Stimulated activated naive B cell treated with anti-CD40 and anti-IgM and Interleukin-4, amounts not matched to agents 10 μg/mL and 1 μg/mL and 100 μg/mL, for 72 hours (primary cell): ENCODE measurements at regions not wholly inside any gene's neighbourhood (a gene's known extent, or its start where the extent isn't known, plus 50 kb on each side); places are given as distances from the start of the nearest gene placed in this dataset.

Source experiments
- ATAC-seq, 2 donors: fragments of 150-1000 bp; cut with Tn5 transposase; replicated peaks; 2 replicates each; pipeline ENCODE4 v1.10.0; 2021; ENCODE audit warnings: moderate library complexity in 1 of 2
- DNase-seq: peaks from one replicate; pipeline ENCODE4 v3.0.0; 2021
- H3K27ac Mint-ChIP-seq: one replicate; pipeline ENCODE4 v1.8.0; 2022; ENCODE audit warnings: mild to moderate bottlenecking, mixed read lengths
- H3K27me3 Mint-ChIP-seq, 2 donors: one replicate each; pipeline ENCODE4 v1.8.0; 2022; ENCODE audit warnings: mixed read lengths in 2 of 2
- H3K36me3 Mint-ChIP-seq, 2 donors: one replicate each; pipeline ENCODE4 v1.8.0; 2022; ENCODE audit warnings: mixed read lengths in 2 of 2, mild to moderate bottlenecking in 1 of 2
- H3K4me1 Mint-ChIP-seq, 2 donors: one replicate each; pipeline ENCODE4 v1.8.0; 2022; ENCODE audit warnings: mixed read lengths in 2 of 2, mild to moderate bottlenecking in 1 of 2
- H3K4me3 Mint-ChIP-seq, 2 donors: one replicate each; pipeline ENCODE4 v1.8.0; 2022; ENCODE audit warnings: mild to moderate bottlenecking in 2 of 2, mixed read lengths in 2 of 2, moderate library complexity in 1 of 2
- H3K9me3 Mint-ChIP-seq, 2 donors: one replicate each; pipeline ENCODE4 v1.8.0; 2022; ENCODE audit warnings: mixed read lengths in 2 of 2, mild to moderate bottlenecking in 1 of 2

DNA sequence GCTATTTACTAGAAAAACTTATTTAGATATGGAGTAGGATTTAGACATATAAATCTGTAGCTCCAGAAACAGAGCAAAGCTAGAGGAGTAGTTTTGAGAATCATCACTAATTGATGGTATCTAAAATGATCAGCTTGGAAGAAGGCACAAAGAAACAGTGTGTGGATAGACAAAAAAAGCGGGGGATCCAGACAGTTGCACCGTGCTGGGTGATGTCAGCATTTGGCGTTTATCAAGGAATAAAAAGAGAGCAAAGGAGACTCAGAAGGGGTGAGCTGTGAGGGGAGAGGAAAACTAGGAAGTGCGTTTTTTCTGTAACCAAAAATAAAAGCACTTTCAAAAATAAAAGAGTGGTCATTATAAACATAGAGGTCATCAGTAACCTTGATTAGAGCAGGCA, 90.5 kb upstream of the GPRIN3 start:
- peaks cover 0 to 1% of the 10 kb centered on the region in 2 donors for H3K9me3 Mint-ChIP-seq
- no peak overlapping the region for H3K4me3 Mint-ChIP-seq
- no peaks in the 10 kb centered on the region for H3K4me1 Mint-ChIP-seq
- H3K27me3 Mint-ChIP-seq = no peaks in the 10 kb centered on the region
- no peak overlapping the region for H3K27ac Mint-ChIP-seq
- ATAC-seq (no peak), DNase-seq (no peak)
- no peaks in the 10 kb centered on the region for H3K36me3 Mint-ChIP-seq

GRCh38 chr4:89397441-89397840, 89.8 kb upstream of the GPRIN3 start:
- Mint-ChIP-seq H3K36me3 (no peaks in the 10 kb centered on the region), H3K27me3 (no peaks in the 10 kb centered on the region), H3K4me1 (no peaks in the 10 kb centered on the region), H3K9me3 (peaks cover 0 to 1% of the 10 kb centered on the region in 2 donors), H3K4me3 (no peak overlapping the region), H3K27ac (no peak overlapping the region)
- ATAC-seq (no peak), DNase-seq (no peak)

GRCh38 chr4:89382439-89382838, 74.8 kb upstream of the GPRIN3 start:
- Mint-ChIP-seq H3K27ac (no peak overlapping the region), H3K36me3 (peaks cover 0 to 6% of the 10 kb centered on the region in 2 donors), H3K9me3 (peaks cover 13 to 14% of the 10 kb centered on the region in 2 donors), H3K4me1 (no peaks in the 10 kb centered on the region), H3K27me3 (peaks cover 15 to 18% of the 10 kb centered on the region in 2 donors), H3K4me3 (no peak overlapping the region)
- ATAC-seq (no peak), DNase-seq (no peak)

- ATAC-seq = no peak
- Mint-ChIP-seq H3K9me3 (peaks cover 13 to 14% of the 10 kb centered on the region in 2 donors), H3K27me3 (peaks cover 15 to 17% of the 10 kb centered on the region in 2 donors), H3K4me3 (no peak overlapping the region), H3K4me1 (no peaks in the 10 kb centered on the region), H3K27ac (no peak overlapping the region), H3K36me3 (peaks cover 0 to 6% of the 10 kb centered on the region in 2 donors)
- no peak for DNase-seq
Observed at GRCh38 chr4:89380980-89381379, 73.4 kb upstream of the GPRIN3 start.

- H3K4me1 Mint-ChIP-seq = no peaks in the 10 kb centered on the region
- peaks cover 0 to 6% of the 10 kb centered on the region in 2 donors for H3K36me3 Mint-ChIP-seq
- DNase-seq = no peak
- ATAC-seq = no peak
- H3K4me3 Mint-ChIP-seq = no peak overlapping the region
- peaks cover 13 to 14% of the 10 kb centered on the region in 2 donors for H3K9me3 Mint-ChIP-seq
- H3K27me3 Mint-ChIP-seq = peaks cover 10 to 15% of the 10 kb centered on the region in 2 donors
- H3K27ac Mint-ChIP-seq = no peak overlapping the region
Observed at GRCh38 chr4:89379511-89380044, 72.0 kb upstream of the GPRIN3 start.

GRCh38 chr4:89373394-89373793, 65.8 kb upstream of the GPRIN3 start:
- Mint-ChIP-seq H3K9me3 (peaks cover 0 to 5% of the 10 kb centered on the region in 2 donors), H3K27me3 (no peaks in the 10 kb centered on the region), H3K4me3 (no peak overlapping the region), H3K36me3 (no peaks in the 10 kb centered on the region), H3K4me1 (peaks cover 8 to 10% of the 10 kb centered on the region in 2 donors), H3K27ac (no peak overlapping the region)
- no peak for ATAC-seq
- no peak for DNase-seq

DNA sequence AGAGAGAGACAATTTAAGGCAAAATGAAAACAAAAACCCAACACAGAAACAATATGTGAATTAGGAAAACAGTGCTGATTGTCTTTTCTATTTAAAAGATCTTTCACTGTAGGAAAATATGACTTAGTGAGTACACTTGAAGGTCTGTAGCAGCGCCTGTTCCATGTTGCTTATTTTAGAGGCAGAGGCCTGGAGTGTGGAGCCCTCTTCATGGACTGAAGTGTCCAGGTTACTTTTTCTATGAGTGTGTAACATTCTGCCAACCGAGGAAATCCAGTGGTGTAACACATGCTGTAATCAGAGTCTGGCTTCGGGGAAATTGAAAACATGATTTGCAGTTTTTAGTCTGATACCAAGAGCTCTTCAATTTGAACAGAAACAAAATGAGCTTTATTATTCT, 64.0 kb upstream of the GPRIN3 start:
- DNase-seq (no peak), ATAC-seq (no peak)
- Mint-ChIP-seq H3K36me3 (peaks cover 0 to 3% of the 10 kb centered on the region in 2 donors), H3K4me3 (no peak overlapping the region), H3K27me3 (peaks cover 0 to 4% of the 10 kb centered on the region in 2 donors), H3K9me3 (peaks cover 3 to 5% of the 10 kb centered on the region in 2 donors), H3K4me1 (peaks cover 8 to 13% of the 10 kb centered on the region in 2 donors), H3K27ac (no peak overlapping the region)

- peaks cover 0 to 4% of the 10 kb centered on the region in 2 donors for H3K27me3 Mint-ChIP-seq
- DNase-seq (no peak), ATAC-seq (no peak)
- no peak overlapping the region for H3K27ac Mint-ChIP-seq
- peaks cover 8 to 13% of the 10 kb centered on the region in 2 donors for H3K4me1 Mint-ChIP-seq
- H3K4me3 Mint-ChIP-seq = no peak overlapping the region
- H3K9me3 Mint-ChIP-seq = peaks cover 4 to 6% of the 10 kb centered on the region in 2 donors
- H3K36me3 Mint-ChIP-seq = peaks cover 0 to 3% of the 10 kb centered on the region in 2 donors
Observed at GRCh38 chr4:89369581-89369980, 62.0 kb upstream of the GPRIN3 start.

DNA sequence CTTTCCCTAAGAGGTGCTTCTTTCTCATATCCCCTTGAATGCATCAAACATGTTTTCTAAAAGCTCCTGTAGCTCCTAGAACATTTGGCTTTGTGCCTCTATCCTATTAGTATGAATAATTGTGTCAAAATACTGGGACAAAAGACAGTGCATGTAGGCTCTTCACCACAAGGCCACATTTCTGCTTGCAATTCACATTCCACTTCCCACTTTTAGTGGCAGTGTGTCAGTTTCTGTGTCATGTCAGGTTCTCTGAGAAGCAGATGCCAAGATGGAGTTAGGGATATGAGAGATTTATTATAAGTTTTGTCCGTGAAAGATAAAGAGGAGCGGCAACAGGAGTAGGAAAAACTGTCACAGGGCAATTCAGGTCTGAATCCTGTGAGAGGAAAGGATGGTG, 61.3 kb upstream of the GPRIN3 start:
- ATAC-seq (peak in 1 of 2 donors; percentile 39), DNase-seq (no peak)
- peaks cover 4 to 6% of the 10 kb centered on the region in 2 donors for H3K9me3 Mint-ChIP-seq
- no peak overlapping the region for H3K27ac Mint-ChIP-seq
- peaks cover 0 to 3% of the 10 kb centered on the region in 2 donors for H3K36me3 Mint-ChIP-seq
- H3K27me3 Mint-ChIP-seq = peaks cover 0 to 7% of the 10 kb centered on the region in 2 donors
- H3K4me1 Mint-ChIP-seq = peaks cover 8 to 13% of the 10 kb centered on the region in 2 donors
- no peak overlapping the region for H3K4me3 Mint-ChIP-seq

GRCh38 chr4:89365776-89366175, 58.2 kb upstream of the GPRIN3 start:
- H3K9me3 Mint-ChIP-seq = peaks cover 4 to 6% of the 10 kb centered on the region in 2 donors
- peaks cover 8 to 13% of the 10 kb centered on the region in 2 donors for H3K4me1 Mint-ChIP-seq
- no peak overlapping the region for H3K27ac Mint-ChIP-seq
- H3K36me3 Mint-ChIP-seq = peaks cover 0 to 3% of the 10 kb centered on the region in 2 donors
- peaks cover 8 to 13% of the 10 kb centered on the region in 2 donors for H3K27me3 Mint-ChIP-seq
- no peak overlapping the region for H3K4me3 Mint-ChIP-seq
- DNase-seq (no peak), ATAC-seq (peak in 1 of 2 donors; percentile 42)

- Mint-ChIP-seq H3K36me3 (peaks cover 0 to 3% of the 10 kb centered on the region in 2 donors), H3K9me3 (peaks cover 4 to 6% of the 10 kb centered on the region in 2 donors), H3K4me1 (peaks cover 8 to 13% of the 10 kb centered on the region in 2 donors), H3K4me3 (no peak overlapping the region), H3K27me3 (peaks cover 8 to 13% of the 10 kb centered on the region in 2 donors), H3K27ac (no peak overlapping the region)
- ATAC-seq = no peak
- no peak for DNase-seq
Observed at GRCh38 chr4:89365375-89365774, 57.8 kb upstream of the GPRIN3 start.

DNA sequence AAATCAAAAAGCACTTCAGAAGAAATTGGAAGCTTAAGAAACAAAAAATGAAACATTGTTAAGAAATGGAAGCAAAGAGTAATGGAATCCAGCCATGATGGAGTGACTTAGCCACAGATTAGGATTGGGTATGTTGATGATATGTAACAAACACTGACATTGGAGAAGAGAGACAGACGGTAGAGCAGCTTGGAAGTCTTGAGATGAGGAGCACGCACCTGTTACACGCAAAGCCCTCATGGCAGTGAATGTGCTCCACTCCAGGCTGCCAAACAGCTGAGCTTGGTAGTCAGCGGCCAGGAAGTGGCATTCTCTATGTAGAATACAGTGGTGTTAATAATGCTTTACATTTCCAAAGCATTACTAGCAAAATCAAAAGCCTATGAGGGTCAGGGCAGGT, 56.9 kb upstream of the GPRIN3 start:
- ATAC-seq = no peak

DNA sequence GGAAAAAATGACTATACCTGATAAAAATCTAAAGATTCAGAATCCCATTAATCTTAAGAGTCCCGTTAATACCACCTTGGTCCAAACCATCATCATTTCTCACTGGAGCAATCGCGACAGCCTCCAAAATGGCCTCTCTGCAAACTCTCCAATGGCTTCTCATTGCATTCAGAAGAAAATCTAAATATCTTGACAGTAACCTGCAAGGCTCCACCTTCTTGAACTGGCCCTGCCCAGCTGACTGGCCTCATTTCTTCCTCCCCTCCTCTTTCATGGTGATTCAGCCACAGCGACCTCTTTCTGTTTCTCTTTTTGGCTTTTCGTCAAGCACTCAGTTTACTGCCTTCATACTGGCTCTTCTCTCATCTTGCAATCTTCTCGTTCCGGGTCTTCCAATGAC, 56.2 kb upstream of the GPRIN3 start:
- Mint-ChIP-seq H3K4me3 (no peak overlapping the region), H3K27me3 (peaks cover 8 to 13% of the 10 kb centered on the region in 2 donors), H3K27ac (no peak overlapping the region), H3K36me3 (peaks cover 0 to 3% of the 10 kb centered on the region in 2 donors), H3K4me1 (peaks cover 3 to 5% of the 10 kb centered on the region in 2 donors), H3K9me3 (peaks cover 4 to 6% of the 10 kb centered on the region in 2 donors)
- DNase-seq (no peak), ATAC-seq (no peak)

More for the DNA sequence above, 56.9 kb upstream of the GPRIN3 start:
- Mint-ChIP-seq H3K9me3 (peaks cover 4 to 6% of the 10 kb centered on the region in 2 donors), H3K4me3 (no peak overlapping the region), H3K36me3 (peaks cover 0 to 3% of the 10 kb centered on the region in 2 donors), H3K27ac (no peak overlapping the region), H3K4me1 (peaks cover 8 to 9% of the 10 kb centered on the region in 2 donors), H3K27me3 (peaks cover 8 to 13% of the 10 kb centered on the region in 2 donors)
- DNase-seq = no peak

GRCh38 chr4:89358935-89359638, 51.5 kb upstream of the GPRIN3 start:
- Mint-ChIP-seq H3K36me3 (no peaks in the 10 kb centered on the region), H3K9me3 (no peaks in the 10 kb centered on the region), H3K4me1 (peaks cover 0 to 2% of the 10 kb centered on the region in 2 donors), H3K4me3 (no peak overlapping the region), H3K27ac (no peak overlapping the region), H3K27me3 (peaks cover 13 to 17% of the 10 kb centered on the region in 2 donors)
- DNase-seq = no peak
- no peak for ATAC-seq

GRCh38 chr4:89357787-89358186, 50.2 kb upstream of the GPRIN3 start:
- ATAC-seq (no peak), DNase-seq (no peak)
- Mint-ChIP-seq H3K4me1 (peaks cover 0 to 2% of the 10 kb centered on the region in 2 donors), H3K4me3 (no peak overlapping the region), H3K27me3 (peaks cover 9 to 17% of the 10 kb centered on the region in 2 donors), H3K36me3 (no peaks in the 10 kb centered on the region), H3K27ac (no peak overlapping the region), H3K9me3 (no peaks in the 10 kb centered on the region)
